ENCODE measurements at regions not wholly inside any gene's neighbourhood (a gene's known extent, or its start where the extent isn't known, plus 50 kb on each side); places are given as distances from the start of the nearest gene placed in this dataset.

DNA sequence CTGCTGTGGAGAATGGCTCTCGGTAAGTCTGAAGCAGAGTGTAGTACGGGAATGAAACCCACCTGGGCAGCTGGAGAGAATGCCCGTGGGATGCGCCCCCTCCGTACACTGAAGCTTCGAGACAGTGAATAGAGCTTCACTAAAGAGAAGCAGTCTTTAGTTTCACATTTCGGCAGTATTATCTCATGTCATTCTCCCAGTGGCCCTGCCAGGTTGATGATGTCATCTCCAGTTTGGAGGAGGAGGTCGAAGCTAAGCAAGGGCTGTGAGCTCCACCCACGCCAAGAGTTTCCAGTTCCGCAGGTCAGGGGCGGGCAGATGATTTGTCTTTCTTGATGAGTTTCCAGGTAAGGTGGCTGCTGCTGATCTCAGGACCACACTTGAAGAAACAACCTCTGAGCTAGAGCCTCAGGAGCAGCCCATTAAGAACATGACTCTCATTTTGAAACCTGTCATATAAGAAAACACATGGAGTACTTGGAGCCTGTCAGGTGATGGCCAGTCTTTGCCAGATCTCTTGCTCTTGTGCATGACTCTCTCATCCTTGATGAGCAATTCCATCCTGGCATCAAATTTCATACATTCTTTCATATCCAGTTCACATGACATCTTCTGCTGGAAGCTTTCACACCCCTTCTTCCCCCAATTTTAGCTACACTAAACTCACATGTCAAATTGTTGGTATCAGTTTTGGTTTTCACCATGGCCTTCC is 475.0 kb downstream of the RNF144A start:
- peak; percentile 1 for DNase-seq

DNA sequence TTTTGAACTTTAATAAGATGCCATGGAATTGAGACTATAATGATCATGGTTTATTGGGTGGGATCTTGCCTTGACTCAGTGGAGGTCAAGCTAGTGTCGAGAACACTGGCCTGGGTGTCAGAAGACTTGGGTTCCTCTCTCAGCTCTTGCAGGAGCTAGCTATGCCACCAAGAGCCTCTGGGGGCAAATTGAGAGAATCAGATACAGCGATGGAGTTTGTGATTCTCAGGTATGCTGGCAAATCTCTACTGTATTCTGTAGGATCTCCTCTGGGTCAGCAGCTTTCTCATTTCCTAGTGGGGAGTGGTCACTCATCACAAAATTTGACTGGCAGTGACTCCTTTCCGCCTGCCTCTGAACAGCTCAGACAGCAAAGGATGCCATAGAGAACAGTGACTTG is 477.0 kb downstream of the RNF144A start:
- no peak for DNase-seq

DNA sequence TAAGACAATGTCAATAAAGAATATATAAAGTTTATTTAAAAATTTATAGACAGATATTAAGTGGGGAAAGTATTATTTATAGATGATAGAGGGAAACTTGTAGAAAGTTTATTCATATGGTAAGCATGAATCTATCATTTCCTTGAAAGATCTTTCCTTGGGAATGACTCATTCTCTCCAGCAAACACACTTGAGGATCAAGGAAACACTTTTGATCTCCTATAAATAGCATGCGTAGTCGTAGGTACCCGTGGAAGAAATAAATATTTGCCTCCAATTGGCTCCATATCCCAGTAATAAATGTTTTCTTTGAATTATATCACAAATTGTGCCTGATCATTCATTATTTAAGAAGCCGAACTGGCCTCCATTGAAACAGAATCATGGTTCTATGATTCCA is 483.4 kb downstream of the RNF144A start:
- DNase-seq, result no peak

DNA sequence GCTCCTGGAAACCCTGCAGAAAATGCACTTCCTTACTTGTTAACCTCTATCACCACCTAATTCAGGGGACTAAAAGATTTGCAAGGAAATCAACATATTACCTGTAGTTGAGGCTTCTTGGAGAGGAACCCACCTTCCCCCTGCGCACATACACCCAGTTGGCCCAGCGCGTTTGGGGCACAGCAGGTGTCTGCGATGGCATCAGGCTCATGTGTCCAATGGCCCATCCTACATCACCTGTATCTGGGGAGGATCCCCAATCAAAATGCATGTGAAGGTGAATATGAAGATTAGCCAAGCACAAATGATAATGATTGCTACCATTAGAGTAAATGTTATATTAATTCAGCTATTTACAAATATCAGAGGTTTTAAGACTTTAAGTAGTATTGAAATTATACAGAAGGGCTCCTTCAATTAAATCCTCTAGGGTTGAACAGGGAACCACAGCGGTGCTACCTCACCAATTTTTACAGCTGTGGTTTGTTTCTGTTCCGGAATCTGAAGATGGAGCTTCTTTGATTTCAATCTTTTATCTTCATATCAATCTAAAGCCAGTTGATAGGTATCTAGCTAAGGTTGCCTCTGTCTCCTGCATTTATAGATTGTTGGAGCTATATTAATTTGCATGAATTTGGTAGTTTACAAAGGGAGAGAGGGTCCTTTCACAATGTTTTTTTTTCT is 486.0 kb downstream of the RNF144A start:
- no peak for DNase-seq

DNA sequence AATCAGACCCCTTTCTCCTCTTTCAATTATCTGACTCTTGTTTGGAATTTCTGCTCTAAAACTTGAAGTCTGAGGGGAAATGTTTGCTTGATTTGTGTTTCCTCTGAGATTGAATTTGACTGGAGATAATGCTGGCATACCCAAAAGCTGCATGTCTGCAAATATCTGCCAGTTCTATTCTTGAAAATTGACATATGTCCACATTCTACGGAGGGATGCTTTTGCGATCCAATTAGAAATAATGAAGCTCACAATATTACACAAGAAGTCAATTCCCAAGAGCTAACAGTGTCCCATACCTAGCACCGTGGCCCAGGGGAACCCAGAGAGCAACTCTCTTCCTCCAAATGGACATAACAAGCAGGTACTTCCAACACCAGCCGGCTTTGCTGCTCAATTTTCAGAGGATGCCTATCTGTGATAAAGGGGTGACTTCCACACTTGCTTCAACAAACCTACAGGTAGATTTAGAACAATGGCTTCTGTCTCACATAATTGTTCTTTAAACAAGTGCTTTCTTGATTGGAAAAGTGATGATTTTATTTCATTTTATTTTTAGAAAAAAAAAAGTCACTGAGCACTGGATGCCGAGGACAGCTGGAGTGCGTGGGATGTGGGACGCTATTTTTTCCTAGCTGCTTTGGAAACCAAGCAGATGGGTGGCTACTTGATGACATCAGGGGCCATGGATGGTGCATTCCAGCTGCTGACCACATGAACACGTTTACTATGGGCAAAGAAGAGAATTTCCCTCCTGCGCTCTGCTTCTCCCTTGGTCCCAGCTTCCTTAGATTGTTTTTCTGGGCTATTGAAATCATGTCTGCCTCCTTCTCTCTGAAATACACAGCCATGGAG is 488.9 kb downstream of the RNF144A start:
- no peak for DNase-seq

DNA sequence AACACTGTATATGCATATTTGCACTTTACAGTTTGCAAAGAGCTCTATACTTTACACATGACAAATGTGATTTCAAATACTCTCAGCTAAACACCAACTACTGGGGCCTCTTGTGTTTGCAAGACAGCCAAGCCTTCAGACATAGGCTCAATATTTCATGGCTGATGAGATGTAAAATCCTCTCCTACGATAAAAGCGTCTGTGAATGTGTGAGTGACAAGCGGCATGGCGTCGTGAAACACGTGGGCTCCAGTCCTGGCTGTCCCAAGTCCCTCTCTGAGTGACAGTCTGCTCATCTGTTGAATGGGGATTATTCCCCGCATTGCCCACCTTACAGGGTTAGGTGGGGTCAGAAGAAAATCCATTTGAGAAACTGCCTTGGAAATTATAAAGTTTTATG is 489.8 kb downstream of the RNF144A start:
- no peak for DNase-seq

DNA sequence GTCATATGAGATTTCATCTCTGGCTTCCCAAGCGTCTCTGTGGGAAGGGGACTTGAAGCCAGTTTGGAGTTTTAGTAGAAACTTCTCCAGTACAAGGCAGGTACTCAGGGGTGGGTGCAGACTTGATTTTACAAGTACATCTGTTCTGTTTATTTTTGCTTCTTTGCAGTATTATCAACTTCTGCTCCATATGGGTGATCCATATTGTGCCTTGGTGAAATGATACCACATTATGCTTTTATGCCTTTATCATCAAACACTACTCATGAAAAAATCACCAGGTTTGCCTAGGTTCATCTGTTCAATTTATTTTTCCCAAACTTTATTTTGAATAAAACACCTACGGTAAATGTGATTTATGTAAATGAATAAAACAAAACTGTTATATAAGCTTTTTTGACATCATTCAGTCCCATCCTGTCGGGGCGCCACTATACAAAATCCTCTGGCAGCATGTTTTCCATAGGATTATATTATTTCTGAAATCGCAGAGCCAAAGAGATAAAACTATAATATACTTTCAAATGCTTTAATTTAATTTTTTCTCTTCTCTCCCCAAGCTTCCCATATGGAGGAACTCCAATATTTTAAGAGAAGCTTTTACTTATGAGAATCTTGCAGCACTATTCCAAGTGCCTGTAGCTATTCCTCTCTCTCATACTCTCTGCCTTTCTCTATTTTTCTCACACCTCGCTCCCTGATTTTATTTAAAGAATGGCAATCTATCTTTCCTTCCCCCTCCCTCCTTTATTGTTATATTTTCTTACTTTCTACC is 490.9 kb downstream of the RNF144A start:
- no peak for DNase-seq

DNA sequence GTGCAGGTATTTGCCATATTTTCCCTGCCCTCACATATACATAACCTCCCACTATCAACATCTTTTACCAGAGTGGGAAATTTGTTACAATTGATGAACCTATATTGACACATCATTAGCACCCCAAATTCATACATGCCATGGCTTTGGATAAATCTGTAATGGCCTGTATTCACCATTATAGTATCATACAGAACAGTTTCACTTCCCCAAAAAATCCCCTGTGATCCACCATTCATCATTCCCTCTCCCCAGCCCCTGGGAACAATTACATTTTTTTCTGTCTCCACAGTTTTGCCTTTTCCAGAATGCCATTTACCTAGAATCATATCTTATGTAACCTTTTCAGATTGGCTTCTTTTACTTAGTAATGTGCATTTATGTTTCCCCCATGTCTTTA is 494.5 kb downstream of the RNF144A start:
- DNase-seq, result no peak

DNA sequence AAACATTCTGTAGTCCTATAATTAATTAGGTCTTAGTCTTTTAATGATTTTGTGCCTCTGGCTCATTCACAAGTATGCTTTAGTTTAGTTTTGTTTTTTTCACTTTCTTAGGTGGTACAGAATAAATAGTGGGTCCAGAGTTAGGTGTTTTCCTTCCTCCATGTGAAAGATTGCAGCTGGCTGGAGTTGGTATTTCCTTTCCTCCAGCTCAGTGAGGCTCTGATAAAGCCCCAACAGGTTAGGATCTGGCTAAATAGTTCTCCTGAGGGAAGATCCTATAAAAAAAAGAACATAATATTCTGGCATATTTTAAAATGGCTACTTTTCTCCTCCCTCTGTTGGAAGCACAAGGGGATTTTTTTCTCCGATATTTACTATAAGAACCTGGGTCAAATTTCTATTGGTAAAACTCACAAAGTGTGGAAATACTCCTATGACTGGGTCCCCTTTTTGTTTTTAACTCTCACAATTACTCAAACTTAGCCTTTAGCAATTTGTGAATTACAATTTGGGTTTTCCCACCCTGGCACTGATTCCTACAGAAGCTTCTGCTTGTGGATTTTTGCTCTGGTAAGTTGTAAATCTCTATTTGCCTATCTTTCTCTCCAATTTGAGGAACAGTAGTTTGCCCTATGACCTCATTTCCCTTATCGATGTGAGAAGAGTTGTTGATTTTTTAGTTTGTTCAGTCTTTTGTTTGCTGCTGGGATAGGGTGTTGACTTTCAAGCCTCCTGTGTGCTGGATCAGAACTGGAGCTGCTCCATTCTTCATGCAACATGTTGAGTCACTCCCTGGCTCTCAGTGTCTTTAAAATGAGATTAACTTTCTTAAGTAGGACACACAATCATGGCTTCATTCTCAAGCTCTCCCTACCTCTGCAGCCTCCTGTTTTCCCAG is 500.9 kb downstream of the RNF144A start:
- no peak for DNase-seq

DNA sequence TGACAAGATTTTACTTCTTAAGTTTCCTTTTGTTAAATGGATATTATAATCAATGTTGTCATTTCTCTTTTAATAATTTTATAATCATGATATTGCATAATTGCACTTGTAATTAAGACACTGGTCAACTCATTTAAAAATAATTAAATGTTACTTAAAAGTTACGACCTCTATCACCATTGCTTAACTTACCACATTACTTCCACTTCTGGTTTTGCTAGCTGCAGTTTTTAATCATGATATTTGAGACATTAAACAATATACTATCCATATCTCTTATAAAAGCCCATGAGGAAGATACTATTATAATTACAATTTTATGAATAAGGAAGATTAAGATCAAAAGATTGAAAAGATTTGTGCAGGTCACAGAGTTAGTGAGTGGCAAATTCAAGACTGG is 502.0 kb downstream of the RNF144A start:
- DNase-seq, result no peak

DNA sequence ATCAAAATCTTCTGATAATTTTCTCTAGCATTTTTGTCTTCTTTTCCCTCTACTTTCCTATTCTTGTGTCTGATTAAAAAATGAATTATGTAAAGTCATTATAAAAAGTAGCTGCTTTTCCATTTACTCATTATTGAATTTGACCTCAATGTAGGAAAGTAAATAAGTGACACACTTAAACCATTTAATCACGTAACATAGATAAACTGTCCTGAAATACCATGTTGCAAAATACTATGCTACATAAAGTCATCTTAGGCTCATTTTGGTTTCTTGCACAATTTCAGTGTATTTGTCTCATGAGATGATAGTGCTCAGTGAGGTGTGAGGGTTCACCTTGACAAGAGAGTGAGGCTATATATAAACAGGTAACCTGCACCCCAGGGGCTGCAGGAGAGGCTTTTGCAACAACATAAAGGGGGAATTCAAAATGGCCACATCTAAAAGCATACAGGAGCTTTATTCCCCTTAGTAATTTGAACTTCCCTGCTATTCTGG is 502.7 kb downstream of the RNF144A start:
- no peak for DNase-seq

DNA sequence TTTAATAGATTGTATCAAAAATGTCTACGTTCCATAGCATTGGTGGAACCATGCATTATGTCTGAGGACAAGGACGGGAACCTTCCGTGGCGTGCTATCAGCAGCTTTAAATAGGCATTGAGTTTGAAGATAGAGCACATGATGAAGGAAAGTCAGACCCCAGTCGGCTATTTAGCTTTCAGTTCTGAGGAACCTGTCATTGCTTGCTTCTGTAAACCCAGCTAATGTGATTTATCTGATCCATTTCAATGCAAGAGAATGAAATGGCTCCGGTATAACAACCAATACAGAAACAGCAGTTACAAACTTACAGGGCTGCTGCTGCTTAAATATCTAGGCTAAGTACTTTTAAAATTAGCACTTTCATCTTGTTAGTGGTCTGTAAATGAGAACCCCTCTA is 503.3 kb downstream of the RNF144A start:
- no peak for DNase-seq

DNA sequence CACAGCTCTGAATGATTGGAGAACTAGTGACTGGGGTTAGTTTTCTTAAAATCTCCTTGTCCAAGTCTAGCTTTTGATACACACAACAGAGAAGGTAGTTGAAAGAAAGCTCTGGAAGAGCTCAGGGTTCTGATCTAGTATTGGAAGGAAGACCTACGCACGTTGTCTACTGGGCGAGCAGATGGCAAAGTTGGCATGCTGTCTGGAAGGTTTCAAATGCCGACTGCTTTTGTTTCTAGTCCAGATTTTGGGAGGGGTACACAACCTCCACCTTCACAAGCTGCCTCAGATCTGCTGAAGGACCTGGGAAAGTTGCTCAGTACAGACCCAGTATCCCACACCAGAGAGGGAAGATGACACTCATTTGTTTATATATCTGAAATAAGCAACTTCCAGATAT is 507.3 kb downstream of the RNF144A start:
- DNase-seq, result no peak

DNA sequence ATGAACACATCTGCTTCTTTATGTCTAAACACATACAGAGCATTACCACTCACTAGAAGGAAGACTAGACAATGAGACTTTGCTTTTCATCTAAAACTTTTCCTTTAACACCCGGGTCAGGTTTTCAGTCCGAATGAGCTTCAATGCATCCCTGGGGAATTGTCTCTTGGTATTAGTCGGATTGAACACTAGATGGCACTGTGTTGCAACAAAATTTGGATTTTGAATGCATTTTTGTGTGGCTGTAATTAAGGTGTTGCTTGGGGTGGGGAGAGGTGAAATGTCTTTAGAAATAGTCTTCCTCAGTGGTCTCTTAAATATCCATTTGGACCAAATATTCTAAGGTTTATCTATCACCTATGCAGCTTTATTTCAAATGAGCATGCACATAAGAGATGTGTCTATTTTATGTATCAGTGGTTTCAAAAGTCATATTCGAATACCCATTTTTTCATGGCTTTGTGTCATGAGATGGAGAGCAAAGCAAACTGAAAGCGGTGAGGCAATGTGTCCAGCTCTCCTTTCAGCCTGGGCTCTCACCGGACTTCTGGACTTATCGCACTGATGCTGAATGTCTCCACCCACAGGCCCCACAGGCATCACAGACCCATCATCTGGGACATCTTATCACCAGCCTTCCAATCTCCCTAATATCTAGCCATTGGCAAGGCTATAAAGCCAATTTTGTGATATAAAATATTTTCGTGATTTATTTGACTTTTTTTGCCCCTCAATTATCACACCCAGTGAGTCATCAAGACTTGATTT is 510.3 kb downstream of the RNF144A start:
- DNase-seq, result peak; percentile 71

DNA sequence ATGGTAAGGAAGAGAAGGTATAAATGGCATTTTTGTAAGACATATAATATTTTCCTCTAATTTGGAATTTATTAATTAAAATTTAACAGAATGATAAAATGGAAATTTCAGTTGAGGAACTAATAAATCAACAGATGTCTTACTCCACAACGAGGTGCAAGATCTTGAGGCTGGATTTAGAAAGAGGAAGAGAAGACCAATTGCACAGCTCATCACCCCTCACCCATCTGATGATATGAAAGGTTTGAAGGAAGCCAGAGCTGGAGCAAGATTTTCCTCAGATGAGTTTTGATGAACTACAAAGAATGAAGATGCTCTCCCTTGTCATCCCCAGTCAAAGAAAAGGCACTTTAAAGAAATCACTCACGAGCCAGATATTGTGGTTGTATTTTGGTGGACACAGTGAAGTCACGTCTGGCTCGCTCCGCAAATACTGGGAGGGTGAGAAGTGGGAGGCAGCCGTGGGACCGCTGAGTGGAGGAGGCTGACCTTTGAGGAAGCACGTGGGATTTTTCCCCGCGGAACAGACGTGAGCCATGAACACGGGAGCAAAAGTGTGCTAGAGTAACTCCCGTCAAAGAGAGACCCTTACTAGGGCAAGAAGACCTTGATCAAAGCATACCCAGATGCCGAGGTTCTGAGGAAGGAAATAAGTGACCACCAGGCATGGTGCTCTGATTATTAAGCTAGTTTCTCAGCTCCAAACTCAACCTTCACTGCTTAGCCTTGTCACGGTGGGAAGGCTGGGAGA is 511.4 kb downstream of the RNF144A start:
- no peak for DNase-seq

DNA sequence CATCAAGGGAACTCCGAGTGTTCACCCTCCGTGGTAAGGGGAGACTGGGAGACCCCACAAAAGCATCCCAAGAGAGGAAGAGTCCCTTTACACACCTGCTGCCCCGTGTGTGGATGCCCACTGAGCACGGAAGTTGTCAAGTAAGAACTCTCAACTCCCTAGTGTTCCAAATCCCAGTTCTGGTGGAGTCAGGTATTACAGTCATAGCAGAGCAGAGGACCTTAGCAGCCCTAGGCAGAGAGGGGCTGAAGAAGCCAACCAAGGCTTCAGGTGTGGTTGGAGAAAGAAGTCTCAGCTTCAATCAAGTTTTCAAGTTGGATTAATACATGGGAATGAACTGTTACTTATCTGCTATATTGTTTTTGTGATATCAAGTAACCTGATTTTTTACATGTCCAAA is 512.5 kb downstream of the RNF144A start:
- DNase-seq, result no peak

DNA sequence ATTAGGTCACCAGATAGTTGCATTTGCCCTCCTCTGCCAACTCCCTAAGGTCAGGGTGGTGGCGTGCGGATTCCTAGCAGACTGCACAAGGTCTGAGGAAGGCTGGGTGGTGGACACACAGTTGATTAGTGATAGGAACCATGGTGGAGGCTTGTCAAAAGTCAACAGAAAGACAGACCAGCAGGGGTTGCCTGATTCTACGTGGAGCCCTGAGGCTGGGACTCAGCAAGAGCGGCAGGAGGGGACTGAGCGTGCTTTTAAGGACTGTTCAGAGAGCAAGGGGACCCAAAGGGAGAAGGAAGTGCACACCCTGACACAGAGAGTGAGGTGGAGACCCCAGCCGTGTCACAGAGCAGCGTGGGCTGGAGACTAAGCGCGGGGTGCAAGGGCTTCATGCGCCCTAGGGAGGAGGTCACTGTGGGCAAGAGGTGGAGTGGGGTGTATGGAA is 513.2 kb downstream of the RNF144A start:
- no peak for DNase-seq

DNA sequence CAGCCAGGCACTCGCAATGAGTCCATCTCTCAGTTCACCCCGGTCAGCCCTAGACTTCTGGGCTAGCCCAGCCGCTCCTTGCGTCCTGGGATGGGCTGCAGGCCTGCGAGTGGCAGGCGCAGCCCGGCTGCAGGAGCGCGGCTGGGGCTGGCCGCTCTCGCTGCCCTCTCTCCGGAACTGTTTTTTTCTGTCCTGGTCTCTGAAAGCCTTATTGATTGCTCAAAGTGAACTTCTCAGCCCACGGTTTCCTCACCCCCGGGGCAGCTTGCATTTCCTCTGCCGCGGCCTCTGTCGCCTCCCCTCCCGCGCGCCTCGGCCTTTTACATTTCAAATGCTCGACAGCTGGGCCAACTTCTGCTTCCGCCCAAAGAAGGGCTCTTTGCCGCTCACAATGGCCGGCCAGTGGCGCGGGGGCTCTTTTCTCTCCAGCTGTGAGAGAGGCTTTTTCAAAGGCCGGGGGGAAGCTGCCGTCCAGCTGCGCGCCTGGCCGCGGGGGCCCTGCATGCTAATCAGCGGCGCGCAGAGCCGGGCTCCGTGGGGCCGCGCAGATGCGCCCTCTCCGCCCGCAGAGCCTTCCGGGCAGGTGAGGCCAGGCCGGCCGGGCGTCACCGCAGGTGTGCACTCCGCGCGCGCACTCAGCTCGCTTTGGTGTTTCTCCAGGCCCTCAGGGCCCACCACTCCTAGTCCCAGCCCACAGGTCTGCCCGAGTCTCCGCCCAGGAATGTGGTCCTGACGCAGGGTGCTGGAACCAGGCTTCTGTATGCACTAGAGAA is 513.8 kb downstream of the RNF144A start:
- DNase-seq, result peak; percentile 79

DNA sequence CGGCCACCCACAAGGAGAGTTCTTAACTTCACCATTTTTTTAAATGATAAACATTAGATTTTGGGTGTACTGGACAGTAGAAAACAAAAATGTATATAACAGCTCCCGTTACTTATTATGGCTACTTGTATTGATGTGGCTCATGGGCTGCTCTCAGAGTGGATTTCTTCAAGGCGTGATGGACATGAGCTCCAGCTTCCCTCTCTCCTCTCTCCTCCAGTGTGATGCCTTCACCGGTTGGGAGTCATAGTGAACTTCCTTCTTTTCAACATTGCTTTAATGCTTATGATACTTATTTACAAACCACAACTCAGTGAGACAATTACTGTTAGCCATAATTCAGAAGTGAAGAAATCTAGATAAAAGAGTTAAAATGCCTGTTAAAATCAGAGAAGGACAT is 515.2 kb downstream of the RNF144A start:
- no peak for DNase-seq

Data from activated CD4-positive, alpha-beta T cell treated with anti-CD3 and anti-CD28 coated beads, Interleukin-2, amount 50 U/mL, for 16 hours (primary cell).